GM08714 (cell line): ENCODE measurements at regions not wholly inside any gene's neighbourhood (a gene's known extent, or its start where the extent isn't known, plus 50 kb on each side); places are given as distances from the start of the nearest gene placed in this dataset.

Source experiments
- H3K4me3 ChIP-seq: fragments of 200-500 bp; sonication (Bioruptor generic); 2 replicates; pipeline ENCODE4 v1.5.1; 2014; ENCODE audit warnings: mild to moderate bottlenecking, low read length, inconsistent platforms
- ZNF274 ChIP-seq: IDR thresholded peaks from 2 replicates; pipeline ENCODE4 v1.6.1; 2012; ENCODE audit warnings: mild to moderate bottlenecking, low read depth, low read length

DNA sequence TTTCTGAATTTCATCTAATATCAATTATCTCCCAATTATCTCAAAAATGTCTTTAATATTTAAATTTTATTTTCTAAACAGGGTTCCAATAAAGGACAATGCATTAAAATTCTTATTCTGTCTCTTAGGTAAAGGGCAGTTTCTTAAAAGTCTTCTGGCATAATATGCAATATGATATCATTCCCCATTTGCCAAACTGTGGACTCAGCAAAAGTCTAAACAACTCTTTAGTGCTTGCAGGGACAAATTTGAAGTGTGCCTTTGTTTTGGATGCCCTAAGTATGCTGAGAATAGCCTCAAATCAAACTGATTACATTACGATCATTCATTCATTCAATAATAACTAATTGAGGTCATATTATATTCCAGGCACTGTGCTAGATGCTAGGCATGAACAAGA is 281.0 kb upstream of the KIRREL3 start:
- no peak for TF ChIP-seq ZNF274
- H3K4me3 ChIP-seq, result no peak overlapping the region

DNA sequence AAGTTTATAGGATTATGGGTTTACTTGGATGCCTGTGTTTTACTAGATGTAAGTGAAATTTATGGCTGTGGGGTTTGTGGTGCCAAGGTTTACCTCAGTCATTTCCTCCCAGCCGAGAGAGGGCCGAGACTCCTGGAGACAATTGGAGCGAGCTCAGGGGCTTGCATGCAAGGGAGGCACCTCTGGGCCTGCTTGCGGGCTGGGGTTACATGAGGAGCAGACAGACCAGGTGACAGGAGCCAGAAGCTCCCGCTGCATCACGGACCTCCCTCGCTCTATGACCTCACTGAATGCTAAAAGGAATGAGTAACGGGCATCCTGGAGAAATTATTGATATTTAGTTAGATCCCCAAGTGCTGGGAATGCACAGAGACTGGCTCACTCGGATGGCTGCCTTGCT is 275.2 kb upstream of the KIRREL3 start:
- H3K4me3 ChIP-seq, result no peak overlapping the region

DNA sequence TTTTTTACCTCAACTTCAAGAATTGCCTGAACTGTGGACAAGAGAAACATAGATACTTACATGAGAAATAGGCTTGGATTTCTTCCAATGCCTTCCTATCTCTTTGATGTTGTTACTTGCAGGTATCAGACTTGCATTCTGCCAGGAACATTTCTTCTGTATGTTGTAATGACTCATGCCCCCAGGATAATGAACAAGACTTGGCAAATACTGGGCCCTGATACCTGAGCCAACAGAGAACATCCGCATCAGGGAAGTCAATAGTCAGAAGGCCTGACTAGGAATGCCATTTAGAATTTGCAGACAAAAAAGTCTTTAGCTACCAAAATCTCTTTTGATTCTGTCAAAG is 273.7 kb upstream of the KIRREL3 start:
- no peak for TF ChIP-seq ZNF274

More for the DNA sequence above, 275.2 kb upstream of the KIRREL3 start:
- TF ChIP-seq ZNF274, result no peak

DNA sequence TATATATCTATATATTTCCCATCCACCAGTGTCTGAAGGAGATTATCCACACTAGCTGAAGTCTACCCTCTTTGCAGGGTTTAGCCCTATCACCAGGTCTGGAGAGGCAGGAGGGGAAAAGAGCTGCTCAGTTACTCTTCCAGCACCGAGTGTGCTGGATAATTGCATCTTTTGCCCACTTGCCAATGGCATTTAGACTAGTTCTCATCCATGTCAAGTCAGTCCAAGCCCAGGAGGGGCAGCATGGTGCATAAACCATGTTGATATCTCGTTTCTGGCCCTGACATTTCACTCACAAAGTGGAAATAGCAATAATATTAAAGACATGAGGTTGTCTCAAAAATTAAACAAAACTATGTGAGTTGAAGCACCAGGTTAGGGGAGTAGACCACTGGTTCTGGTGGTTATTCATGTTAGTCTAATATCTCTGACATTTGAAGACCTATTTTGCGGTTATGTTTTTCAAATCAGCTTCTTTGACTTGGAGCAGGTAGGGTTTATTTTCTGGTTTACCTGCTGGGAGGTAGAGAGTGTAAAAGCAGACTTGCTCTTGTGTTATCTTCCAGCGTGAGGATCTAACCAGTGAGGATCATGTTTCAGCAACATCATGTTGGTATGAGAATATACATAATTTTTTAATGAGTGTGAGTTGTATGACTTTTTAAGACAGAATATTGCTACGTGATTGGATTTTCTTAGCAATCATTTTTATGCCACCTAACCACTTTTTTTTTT is 273.2 kb upstream of the KIRREL3 start:
- TF ChIP-seq ZNF274, result no peak
- no peak overlapping the region for H3K4me3 ChIP-seq

More for the DNA sequence above, 273.7 kb upstream of the KIRREL3 start:
- H3K4me3 ChIP-seq, result no peak overlapping the region

DNA sequence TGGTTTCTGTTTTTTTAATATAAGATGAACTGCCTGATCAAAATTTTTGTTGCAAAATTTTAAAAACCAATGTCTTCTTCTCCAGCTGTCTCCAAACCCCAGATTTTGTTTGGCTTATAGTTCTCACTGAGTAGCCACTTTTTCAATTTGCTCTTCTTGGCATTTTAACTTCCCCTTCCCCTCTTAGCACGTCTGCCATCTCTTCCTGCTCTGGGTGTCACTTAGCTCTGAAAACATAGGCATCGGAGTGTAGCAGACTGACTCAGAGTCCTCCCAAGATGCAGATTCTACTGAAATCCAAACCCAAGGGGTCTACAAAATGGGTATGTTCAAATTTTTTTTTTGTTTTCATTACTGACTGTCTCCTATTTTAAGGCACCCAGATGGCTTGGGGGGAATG is 270.3 kb upstream of the KIRREL3 start:
- no peak overlapping the region for H3K4me3 ChIP-seq
- no peak for TF ChIP-seq ZNF274

DNA sequence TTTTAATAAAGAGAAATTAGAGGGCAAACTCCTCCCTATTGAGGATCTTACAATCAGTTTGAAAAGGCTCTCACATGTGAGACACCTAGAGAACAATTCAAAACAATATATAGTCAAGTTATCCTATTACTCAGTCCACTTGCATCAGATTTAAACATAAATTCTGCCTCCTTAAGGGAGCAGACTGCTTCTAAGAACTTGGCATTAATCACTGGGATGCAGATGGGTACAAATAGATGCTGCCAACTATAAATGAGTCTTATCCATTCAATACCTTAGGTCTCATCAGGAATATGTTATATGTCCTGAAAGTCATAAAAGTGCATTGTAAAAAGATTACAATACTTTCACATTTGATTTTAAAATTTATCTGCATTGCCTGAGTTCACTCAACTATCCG is 269.3 kb upstream of the KIRREL3 start:
- no peak overlapping the region for H3K4me3 ChIP-seq
- no peak for TF ChIP-seq ZNF274

DNA sequence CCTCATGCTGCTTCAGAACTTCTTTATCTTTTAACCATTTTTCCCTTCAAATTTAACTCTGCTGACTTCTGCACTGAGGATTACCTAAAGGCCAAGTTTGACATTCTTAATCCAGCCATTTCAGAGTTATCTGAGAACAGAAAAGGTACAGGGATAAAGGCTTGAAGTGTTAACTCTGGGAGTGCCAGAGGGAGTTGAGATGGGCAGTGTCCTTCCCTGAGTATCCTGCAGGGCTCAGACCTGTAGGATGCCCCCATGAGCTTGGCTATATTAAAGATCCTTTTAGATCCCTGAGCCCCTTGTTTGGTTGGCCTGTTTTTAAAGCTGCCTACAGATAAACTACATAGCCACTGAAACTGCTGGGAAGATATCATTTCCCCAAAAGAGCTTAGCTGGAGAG is 268.4 kb upstream of the KIRREL3 start:
- no peak for TF ChIP-seq ZNF274

DNA sequence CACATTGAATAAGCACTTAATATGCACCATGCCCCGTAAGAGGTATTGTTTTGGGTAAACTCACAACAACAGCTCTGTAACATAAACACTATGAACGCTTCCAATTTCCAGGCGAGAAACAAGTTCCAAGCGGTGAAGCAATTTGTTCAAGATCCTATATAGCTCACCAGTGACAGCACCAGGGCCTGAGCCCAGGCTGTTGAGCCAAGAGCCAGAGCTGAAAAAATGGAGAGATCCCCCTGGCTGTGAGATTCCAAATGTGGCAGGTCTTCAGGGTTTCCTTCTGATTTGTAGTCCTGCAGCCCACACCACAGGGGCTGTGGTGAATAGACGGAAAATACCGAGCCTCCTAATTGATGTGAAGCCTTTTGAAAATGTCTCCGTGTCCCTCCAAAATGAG is 268.0 kb upstream of the KIRREL3 start:
- no peak for TF ChIP-seq ZNF274
- no peak overlapping the region for H3K4me3 ChIP-seq

More for the DNA sequence above, 268.4 kb upstream of the KIRREL3 start:
- no peak overlapping the region for H3K4me3 ChIP-seq

DNA sequence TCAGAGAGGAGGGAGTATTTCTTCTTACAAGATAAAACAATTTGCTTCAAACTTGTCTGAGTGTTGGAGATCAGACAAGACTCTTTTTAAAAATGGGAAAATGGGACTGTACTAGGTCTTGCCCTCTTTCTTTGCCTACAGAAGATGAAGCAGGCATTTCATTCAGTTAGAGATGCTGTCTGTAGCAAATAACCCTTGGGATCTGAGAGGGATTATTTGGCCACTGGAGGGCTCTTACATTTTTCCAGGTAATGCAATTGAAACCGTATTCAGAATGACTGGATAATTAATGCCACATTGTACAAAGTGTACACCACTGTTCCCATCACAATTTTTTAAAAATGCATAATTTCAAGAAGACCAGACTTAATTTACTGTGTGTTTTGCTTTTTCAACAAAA is 258.5 kb upstream of the KIRREL3 start:
- no peak for TF ChIP-seq ZNF274
- H3K4me3 ChIP-seq, result no peak overlapping the region

DNA sequence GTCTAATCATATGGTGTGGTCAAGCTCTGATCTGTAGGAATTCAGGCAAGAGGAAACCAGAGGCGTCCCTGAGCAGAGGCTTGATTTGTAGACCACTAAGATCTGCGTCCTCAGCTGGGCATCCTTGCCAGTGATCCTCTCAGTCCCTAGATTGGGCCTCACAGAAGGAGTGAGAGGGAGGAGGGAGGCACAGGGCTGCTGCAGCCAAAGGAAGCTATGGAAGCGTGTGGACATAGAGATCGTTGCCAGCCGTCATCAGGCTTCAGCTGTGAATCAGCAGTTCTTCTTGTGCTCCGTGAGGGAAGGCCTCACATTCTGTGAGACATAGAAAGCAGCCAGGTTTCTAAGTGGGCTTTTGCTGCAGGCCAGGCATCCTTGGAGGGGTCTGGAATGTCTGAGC is 254.6 kb upstream of the KIRREL3 start:
- TF ChIP-seq ZNF274, result no peak
- no peak overlapping the region for H3K4me3 ChIP-seq

DNA sequence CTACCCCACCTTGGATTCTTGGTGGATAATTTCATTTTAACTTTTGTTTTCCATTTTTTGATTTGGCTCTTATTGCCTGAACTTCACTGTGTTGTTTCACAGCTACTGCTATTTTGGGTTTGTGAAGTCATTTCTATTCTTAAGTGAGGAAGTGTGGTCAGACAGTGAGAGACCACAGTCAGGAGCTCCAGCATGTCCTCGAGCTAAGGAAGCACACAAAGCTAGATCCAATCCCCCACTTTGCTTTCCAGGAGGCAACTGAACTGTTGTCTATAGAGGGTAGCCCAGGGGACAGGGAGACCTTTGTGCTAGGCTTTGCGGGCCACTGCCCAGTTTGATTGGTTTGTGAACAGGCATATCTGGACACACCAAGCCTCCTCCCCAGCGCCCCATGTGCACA is 251.8 kb upstream of the KIRREL3 start:
- no peak overlapping the region for H3K4me3 ChIP-seq
- no peak for TF ChIP-seq ZNF274

DNA sequence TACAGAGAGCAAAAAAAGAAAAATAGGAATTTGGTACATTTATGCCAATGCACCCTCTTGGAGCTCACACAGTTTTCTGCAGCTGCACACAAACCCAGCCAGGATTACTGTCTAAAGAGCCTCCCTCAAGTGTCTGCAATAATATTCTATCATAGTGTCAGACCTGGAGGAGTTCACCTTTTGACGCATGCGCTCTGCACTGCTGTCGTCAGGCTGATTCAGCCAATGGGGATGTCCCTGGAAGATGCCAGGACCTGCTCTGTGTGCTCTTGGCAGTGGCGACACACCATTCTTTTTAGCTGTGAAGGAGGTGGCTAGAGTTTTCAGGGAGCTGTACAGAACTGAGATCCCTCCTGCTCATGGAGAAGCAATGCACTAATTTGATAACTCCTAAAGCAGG is 249.0 kb upstream of the KIRREL3 start:
- no peak overlapping the region for H3K4me3 ChIP-seq
- no peak for TF ChIP-seq ZNF274

DNA sequence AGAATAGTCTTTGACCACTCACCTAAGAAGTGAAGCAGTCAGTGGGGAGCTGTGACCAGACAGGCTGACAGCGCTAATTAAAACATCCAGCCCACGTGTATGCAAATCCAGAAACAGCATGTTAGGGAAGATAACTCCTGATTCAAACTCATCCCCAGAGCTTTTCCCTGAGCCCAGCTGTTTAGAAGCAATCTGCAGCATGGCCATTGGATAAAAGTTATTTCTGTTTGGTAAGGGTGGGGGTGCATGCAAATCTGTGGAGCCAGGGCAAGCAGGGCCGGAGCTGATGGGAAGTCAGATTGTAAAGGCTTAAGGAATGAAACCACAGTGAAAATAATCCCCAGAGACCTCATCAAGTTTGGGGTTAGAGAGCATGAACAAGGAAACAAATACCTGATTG is 247.9 kb upstream of the KIRREL3 start:
- no peak for TF ChIP-seq ZNF274
- H3K4me3 ChIP-seq, result no peak overlapping the region

DNA sequence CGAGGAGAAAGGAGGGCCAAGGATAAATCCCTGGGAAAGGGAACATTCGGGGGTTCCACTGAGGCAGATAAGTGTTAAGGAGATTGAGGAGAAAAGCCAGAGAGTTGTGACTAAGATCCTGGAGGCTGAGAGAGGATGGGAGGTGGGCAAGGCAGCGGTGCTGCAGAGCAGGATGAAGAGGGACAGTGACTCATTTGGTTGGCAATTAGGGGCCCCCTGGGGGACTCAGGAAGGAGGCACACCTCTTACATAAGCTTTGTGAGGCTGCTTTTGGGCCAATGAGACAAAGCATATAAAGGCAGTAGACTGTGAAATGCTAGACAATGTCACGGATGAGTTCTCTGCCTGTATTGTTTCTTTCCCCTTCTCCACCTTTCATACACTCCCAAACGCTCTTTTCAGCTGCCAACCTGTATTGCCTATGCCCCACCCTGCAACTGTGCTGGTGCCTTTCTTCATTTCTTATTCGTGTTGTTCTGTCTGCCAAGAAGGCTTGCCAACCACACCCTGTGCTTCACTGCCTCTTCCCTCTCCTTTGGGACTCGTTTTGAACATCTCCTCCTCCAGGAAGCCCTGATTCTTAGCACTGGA is 246.8 kb upstream of the KIRREL3 start:
- TF ChIP-seq ZNF274, result no peak

DNA sequence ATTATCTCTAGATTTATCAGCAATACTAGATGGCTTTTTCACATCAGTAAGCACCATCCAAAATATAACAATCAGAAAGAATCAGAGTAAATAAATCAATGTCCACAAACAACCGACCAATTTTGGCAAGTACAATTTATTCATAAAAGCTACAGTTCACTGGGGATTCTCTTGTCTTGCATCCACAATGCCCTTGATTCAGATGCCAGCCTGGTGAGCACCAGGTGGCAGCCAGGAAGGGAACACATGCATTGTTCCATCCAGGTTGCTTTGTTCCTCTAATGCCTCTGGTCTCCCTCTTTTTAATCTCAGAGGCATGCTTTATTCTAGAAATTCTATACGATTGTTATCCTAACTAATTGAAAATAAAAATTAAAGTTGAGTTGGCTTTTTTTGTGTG is 242.1 kb upstream of the KIRREL3 start:
- H3K4me3 ChIP-seq, result no peak overlapping the region
- TF ChIP-seq ZNF274, result no peak

More for the DNA sequence above, 246.8 kb upstream of the KIRREL3 start:
- no peak overlapping the region for H3K4me3 ChIP-seq

DNA sequence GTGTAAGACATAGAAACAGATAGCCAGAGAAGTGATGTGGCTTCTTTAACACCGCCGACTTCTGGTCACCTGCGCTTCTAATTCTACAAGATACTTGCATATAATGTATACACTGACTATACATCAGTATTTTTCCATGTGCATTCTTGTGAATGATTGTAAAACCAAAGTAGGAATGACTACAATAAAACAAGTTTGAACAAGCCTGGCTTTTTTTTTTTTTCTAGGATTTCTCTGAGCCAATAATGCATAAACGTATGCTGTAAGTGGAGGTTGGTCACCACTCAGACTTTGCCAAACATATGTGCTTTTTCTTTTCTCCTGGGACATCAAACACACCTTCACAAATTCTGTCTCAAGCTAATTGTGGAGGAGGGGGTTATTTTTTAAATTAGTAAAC is 237.8 kb upstream of the KIRREL3 start:
- no peak overlapping the region for H3K4me3 ChIP-seq
- no peak for TF ChIP-seq ZNF274
